HG02870 (cell line): ENCODE measurements at regions not wholly inside any gene's neighbourhood (a gene's known extent, or its start where the extent isn't known, plus 50 kb on each side); places are given as distances from the start of the nearest gene placed in this dataset.

ENCODE experiments used
- ATAC-seq: cut with Tn5 transposase; IDR thresholded peaks from one replicate; pipeline ENCODE4 v1.9.1; 2021; ENCODE audit warnings: mild to moderate bottlenecking, moderate library complexity; ENCODE audit not compliant: unreplicated experiment

GRCh38 chr12:87795555-87795954, 233.6 kb downstream of the C12orf50 start:
- no peak for ATAC-seq

GRCh38 chr12:87794854-87795253, 234.3 kb downstream of the C12orf50 start:
- ATAC-seq: no peak

GRCh38 chr12:87793131-87793530, 236.1 kb downstream of the C12orf50 start:
- no peak for ATAC-seq

- ATAC-seq: no peak
Observed at GRCh38 chr12:87784350-87784749, 244.9 kb downstream of the C12orf50 start.

- no peak for ATAC-seq
Observed at GRCh38 chr12:87783467-87783866, 245.7 kb downstream of the C12orf50 start.

- ATAC-seq: no peak
Observed at GRCh38 chr12:87782838-87783237, 246.4 kb downstream of the C12orf50 start.

GRCh38 chr12:87779858-87780498, 249.2 kb downstream of the C12orf50 start:
- no peak for ATAC-seq

GRCh38 chr12:87779016-87779415, 250.2 kb downstream of the C12orf50 start:
- no peak for ATAC-seq

- ATAC-seq: no peak
Observed at GRCh38 chr12:87778065-87778464, 251.1 kb downstream of the C12orf50 start.

GRCh38 chr12:87775784-87776183, 253.4 kb downstream of the C12orf50 start:
- no peak for ATAC-seq

- ATAC-seq: no peak
Observed at GRCh38 chr12:87775051-87775450, 254.2 kb downstream of the C12orf50 start.

- ATAC-seq: no peak
Observed at GRCh38 chr12:87772401-87772800, 256.8 kb downstream of the C12orf50 start.

GRCh38 chr12:87768501-87769287, 260.5 kb downstream of the C12orf50 start:
- ATAC-seq: no peak

GRCh38 chr12:87766044-87766443, 263.2 kb downstream of the C12orf50 start:
- no peak for ATAC-seq

GRCh38 chr12:87760943-87761342, 268.3 kb downstream of the C12orf50 start:
- no peak for ATAC-seq

GRCh38 chr12:87758271-87758670, 270.9 kb downstream of the C12orf50 start:
- ATAC-seq: no peak

- no peak for ATAC-seq
Observed at GRCh38 chr12:87756721-87757120, 272.5 kb downstream of the C12orf50 start.

GRCh38 chr12:87756111-87756510, 273.1 kb downstream of the C12orf50 start:
- no peak for ATAC-seq

GRCh38 chr12:87728931-87729593, 300.1 kb downstream of the C12orf50 start:
- no peak for ATAC-seq

GRCh38 chr12:87720967-87721366, 308.2 kb downstream of the C12orf50 start:
- ATAC-seq: no peak

GRCh38 chr12:87704374-87704773, 324.8 kb downstream of the C12orf50 start:
- ATAC-seq: no peak

- no peak for ATAC-seq
Observed at GRCh38 chr12:87690236-87690810, 338.9 kb downstream of the C12orf50 start.
